ENCODE measurements at regions not wholly inside any gene's neighbourhood (a gene's known extent, or its start where the extent isn't known, plus 50 kb on each side); places are given as distances from the start of the nearest gene placed in this dataset.
"Not testable (repeated sequence)": the region's sequence is repeated elsewhere in the genome, so short reads cannot be mapped to it uniquely, and the experiment has no call there.

GRCh38 chr1:161454865-161455707, 50.2 kb upstream of the FCGR2A start:
- DNase-seq (ENCODE audit: low spot score) = not testable (repeated sequence)

- DNase-seq (ENCODE audit: low spot score) = not testable (repeated sequence)
Observed at GRCh38 chr1:161453950-161454864, 51.0 kb upstream of the FCGR2A start.

GRCh38 chr1:161451698-161452348, 53.4 kb upstream of the FCGR2A start:
- not testable (repeated sequence) for DNase-seq (ENCODE audit: low spot score)

- DNase-seq (ENCODE audit: low spot score) = not testable (repeated sequence)
Observed at GRCh38 chr1:161447760-161448332, 57.4 kb upstream of the FCGR2A start.

- DNase-seq (ENCODE audit: low spot score) = not testable (repeated sequence)
Observed at GRCh38 chr1:161447040-161447759, 58.1 kb upstream of the FCGR2A start.

- not testable (repeated sequence) for DNase-seq (ENCODE audit: low spot score)
Observed at GRCh38 chr1:161444725-161445124, 60.5 kb upstream of the FCGR2A start.

- not testable (repeated sequence) for DNase-seq (ENCODE audit: low spot score)
Observed at GRCh38 chr1:161444255-161444654, 61.0 kb upstream of the FCGR2A start.

GRCh38 chr1:161440312-161440894, 64.9 kb upstream of the FCGR2A start:
- DNase-seq (ENCODE audit: low spot score) = peak; percentile 56

- peak; percentile 30 for DNase-seq (ENCODE audit: low spot score)
Observed at GRCh38 chr1:161439280-161440232, 65.7 kb upstream of the FCGR2A start.

GRCh38 chr1:161433191-161433590, 65.5 kb upstream of the CFAP126 start:
- DNase-seq (ENCODE audit: low spot score) = not testable (repeated sequence)

GRCh38 chr1:161432091-161432490, 64.4 kb upstream of the CFAP126 start:
- DNase-seq (ENCODE audit: low spot score) = no peak

GRCh38 chr1:161427733-161428516, 60.2 kb upstream of the CFAP126 start:
- peak; percentile 72 for DNase-seq (ENCODE audit: low spot score)

GRCh38 chr1:161422914-161423313, 55.2 kb upstream of the CFAP126 start:
- DNase-seq (ENCODE audit: low spot score) = not testable (repeated sequence)

GRCh38 chr1:161421456-161421855, 53.8 kb upstream of the CFAP126 start:
- DNase-seq (ENCODE audit: low spot score) = no peak

GRCh38 chr1:161420763-161421455, 53.2 kb upstream of the CFAP126 start:
- no peak for DNase-seq (ENCODE audit: low spot score)

- DNase-seq (ENCODE audit: low spot score) = not testable (repeated sequence)
Observed at GRCh38 chr1:161417536-161417935, 49.9 kb upstream of the CFAP126 start.
